ENCODE measurements at regions not wholly inside any gene's neighbourhood (a gene's known extent, or its start where the extent isn't known, plus 50 kb on each side); places are given as distances from the start of the nearest gene placed in this dataset.

GRCh38 chr1:73382966-73383365 is 815.0 kb downstream of the LRRIQ3 start:
- no peak for TF ChIP-seq CTCF (IDR thresholded peaks at IDR 0.05)
- TF ChIP-seq POLR2A (IDR thresholded peaks at IDR 0.05) = no peak

Data from ovary (tissue), 3 donors.